HS-5 (cell line): ENCODE measurements at regions not wholly inside any gene's neighbourhood (a gene's known extent, or its start where the extent isn't known, plus 50 kb on each side); places are given as distances from the start of the nearest gene placed in this dataset.
"Not testable (repeated sequence)": the region's sequence is repeated elsewhere in the genome, so short reads cannot be mapped to it uniquely, and the experiment has no call there.

Experiments
- DNase-seq: peaks from one replicate; pipeline ENCODE4 v3.0.0-alpha.2; 2012; ENCODE audit warnings: low read depth

DNA sequence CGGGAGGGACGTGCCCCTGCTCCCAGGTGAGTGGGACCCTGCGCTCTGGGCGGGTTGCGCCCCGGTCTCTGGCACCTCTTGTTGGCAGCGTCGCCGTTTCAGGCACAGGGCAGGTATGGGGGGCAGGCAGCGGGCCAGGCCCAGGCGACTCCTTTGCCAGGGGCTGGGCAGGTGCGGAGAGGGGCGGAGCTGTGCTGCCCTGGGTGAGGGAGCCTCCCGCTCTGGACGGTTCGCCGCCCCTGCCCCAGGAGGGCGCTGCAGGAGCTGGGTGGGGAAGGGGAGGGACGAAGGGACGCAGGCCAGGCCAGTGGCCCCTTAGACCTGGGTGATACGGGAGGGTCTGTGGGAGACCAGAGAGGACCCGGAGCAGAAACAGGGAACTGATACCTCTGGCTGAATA lies 663.9 kb upstream of the DEFB115 start:
- DNase-seq, result no peak

DNA sequence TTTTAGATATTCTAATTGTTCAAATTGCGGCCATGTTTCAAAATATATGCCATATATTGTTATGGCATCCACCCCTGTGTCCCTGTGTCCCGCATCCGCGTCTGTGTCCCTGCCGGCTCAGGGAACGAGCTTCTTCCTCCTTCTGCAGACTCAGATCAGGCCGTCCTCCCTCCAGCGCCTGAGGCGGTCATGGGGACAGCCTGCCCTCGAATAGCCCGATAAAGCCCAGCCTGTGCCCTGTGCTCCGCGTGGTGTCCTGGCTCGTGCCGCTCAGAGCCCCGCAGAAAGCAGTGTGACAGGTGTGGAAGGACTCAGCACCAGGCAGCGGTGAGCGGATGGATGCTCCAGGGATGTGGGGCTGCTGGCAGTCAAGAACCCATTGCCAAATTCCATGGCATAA lies 663.4 kb upstream of the DEFB115 start:
- no peak for DNase-seq

DNA sequence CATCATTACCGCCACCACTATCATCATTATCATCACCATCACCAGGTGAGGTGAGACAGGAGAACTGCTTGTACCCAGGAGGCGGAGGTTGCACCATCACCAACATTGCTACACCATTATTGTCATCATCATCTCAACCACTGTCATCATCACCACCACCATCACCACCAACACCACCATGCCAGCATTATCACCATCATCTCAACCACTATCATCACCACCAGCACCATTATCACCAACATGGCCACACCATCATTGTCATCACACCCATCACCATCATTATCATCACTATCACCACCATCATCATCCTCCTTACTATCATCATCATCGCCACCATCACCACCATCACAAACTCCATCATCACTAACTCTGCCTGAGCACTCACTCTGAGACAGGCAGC lies 661.8 kb upstream of the DEFB115 start:
- no peak for DNase-seq

DNA sequence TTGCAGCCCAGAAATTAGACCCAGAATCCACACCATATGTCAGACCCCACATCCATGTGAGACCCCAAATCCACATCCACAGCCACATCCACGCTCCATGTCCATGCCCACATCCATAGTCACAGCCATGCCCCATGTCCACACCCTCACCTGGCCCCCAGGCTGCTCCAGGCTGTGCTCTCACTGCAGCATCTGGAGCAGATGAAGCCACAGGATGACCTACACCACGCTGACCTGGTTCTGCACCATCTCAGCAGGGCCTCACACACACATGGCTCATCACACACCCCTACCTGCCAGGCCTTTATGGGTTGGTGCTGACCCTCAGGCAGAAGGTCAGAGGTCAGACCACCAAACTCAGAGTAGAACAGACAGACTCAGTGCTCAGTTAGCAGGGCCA lies 660.0 kb upstream of the DEFB115 start:
- not testable (repeated sequence) for DNase-seq

DNA sequence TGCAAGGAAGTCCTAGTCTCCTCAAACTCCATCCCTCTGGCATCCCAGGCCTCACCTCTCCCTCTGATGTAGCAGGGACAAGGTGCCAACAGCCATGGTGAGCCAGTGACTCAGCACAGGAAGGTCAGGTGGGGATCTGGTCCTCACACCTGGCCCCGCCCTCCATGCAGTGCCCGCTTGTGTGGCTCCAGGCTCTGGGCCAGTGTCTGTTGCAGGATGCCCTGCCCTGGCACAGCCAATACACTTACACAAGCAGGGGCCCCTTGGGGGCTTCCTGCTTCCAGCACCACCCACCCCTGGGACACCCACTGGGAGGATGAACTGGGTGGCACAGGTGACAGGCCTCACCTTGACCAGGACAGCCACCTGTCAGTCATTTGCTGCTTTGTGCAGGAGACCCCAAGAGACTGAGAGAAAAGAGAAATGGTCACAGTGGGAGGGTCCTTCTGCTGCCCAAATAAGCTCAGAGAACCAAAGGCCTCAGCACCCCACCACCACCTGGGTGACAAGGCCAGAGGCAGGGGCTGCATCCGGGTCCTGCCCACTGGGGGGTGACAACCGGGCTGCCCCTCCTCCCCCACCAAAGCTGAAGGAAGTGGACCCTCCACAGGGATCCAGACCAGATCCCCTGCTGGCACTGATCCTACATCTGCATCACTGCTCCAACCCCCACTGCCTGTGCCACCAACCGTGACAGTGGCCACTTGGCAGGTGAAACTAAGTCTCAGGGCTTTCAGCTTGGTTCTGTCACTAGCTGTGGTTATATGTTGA lies 658.8 kb upstream of the DEFB115 start:
- no peak for DNase-seq

DNA sequence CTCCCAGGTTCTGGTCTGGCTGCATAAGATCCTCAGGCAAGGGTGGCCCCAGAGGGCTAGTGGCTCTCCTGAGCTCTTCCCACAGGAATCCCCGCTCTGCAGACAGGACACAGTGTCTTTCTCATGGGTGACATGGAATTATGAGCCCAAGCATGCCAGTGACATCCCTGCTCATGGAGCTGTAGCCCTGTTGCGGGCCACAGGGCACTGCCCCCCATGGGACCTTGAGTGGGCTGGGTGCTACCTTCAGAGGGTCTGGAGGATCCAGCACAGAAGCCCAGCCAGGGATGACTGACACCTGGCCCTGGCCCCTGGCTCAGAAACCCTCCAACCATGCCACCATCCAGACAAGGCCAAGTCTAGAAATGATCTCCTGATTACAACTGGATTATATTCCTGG lies 657.5 kb upstream of the DEFB115 start:
- DNase-seq, result no peak

DNA sequence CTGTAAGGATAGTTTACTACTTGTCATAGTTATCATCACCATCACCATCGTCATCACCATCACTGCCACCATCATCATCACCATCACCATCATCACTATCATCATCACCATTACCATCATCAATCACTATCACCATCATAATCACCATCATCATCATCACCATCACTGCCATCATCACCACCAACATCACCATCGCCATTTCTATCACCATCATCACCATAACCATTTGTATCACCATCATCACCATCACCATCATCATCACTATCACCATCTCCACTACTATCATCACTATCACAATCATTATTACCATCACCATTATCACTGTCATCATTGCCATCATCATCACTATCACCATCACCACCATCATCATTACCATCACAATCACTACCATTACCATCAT lies 655.5 kb upstream of the DEFB115 start:
- DNase-seq, result no peak

DNA sequence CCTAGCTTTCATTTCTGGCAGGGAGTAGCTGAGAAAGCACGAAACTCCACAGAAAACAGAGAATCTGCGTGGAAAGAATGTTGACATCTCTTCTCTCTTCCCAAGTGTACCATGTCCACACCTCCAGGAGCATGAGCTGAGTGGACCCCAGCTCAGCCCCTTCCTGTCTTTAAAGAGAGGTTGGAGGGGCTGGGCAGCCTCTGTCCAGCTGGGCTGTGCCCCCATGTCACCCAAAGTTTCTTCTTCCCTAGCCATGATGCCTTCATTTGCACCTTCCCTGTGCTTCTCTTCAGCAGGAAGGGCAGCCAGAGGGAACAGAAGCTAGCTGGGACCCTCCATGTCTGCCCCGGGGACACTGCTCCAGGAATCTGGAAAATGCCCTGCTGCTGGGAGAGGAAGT lies 655.0 kb upstream of the DEFB115 start:
- no peak for DNase-seq

DNA sequence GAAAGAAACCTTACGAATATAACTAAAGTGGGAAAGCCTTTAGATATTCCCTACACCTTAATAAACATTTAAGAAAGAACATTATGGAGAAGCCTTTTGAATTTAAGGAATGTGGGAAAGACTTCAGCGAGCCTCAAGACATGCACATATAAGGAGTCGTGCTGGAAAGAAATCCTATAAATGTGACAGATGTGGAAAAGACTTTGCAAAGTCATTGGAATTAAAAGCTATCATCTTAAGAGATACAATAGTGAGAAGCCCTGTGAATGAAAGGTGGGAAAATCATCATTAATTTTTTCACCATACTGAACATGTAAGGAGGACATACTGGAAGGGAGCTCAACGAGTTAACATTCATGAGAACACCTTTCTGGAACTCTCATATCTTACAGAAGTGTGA lies 650.5 kb upstream of the DEFB115 start:
- no peak for DNase-seq

DNA sequence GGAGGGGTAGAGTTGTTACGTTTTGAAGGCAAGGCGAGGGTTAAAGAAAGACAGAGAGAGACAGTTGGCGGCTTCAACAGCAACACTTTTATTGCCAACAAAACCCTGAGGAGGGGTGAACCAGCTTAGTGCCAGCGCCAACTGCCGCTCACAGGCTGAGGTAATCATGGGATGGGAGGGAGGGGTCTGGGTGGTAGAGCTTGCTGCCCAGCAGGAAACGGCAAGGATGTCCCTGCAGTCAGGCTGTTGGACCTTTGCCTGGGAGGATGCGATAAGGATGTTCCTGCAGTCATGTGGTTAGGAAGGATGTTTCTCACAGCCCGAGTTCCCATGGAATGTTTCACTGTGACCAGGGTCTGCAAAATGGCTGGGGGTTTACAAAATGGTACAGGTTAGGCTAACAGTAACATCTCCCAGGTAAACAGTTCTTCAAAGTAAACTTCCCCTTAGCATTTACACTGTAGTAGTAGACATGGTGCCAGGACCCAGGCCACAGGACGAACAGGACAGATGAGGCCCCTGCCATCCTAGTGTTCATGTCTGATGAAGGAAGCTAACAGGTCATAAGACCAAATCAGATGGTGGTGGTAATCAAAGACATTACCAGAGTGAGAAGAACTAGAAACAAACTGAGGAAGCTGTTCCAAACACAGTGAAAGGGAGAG lies 647.3 kb upstream of the DEFB115 start:
- DNase-seq, result no peak

DNA sequence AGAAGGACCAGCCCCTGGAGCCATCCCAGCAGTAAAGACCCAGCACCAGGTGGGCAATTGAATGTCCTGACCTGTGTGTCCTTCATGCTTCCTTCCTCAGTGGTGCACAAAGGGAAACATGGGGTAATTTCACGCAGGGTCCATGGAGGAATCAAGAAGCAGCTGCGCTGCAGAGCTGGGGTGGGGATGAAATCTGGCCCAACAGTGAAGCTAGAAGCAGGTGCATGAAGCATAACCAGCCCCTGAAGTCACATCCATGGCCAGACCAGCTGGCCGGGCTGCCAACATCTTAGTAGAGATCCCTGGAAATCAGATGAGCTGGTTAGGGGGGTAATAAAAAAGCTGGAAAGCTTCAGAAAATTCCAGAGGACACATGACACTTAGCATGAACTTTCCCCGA lies 646.7 kb upstream of the DEFB115 start:
- no peak for DNase-seq

DNA sequence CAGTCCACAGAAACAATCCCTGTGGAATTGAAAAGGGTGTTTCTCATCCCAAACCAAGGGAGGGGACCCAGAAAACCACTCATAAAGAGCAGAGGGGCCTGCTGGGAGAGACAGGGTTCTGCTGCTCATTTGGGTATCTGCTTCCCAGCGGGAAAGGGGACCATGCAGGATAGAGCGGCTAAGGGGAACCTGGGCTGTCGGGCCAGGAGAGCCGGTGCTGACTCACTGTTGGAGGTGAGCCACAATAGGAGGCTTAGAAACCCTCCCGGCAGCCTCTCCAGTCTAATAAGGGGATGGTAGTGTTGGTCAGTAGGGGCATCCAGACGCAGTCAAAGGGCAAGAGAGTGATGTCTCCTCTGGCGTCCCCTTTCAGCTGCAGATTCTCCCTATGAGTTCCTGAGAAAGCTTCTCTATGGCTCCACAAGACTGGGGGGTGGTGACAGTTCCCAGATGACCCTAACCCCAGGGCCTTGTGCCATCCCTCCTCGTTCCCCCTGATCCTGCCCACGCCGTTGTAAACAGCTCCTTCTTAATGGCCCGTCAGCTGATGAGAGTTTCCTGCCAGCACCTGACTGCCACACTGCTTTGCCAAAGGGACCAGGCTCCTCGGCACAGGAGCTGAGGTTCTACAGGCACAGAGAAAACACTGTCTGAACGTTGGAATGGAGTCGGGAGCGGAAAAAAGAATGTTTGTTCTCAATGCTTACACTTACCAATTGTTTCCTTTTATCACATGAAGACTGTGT lies 646.1 kb upstream of the DEFB115 start:
- DNase-seq, result no peak

DNA sequence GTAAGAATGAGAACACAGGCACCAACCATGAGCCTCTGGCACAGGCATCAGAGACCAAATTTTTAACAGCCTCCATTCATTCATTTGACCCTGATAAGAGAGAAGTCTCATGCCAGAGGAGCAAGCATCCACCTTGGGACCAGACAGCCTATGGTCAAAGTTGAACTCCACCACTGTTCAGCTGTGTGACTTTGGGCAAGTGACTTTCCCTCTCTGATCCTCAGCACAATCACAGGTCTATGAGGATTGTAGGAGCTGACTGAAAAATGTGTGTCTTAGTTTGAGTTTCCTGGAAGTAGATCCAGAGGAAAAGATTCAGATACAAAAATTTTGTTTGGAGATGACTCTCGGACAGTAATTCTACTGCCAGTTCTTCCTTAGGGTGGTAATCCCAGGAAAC lies 645.1 kb upstream of the DEFB115 start:
- DNase-seq, result no peak

DNA sequence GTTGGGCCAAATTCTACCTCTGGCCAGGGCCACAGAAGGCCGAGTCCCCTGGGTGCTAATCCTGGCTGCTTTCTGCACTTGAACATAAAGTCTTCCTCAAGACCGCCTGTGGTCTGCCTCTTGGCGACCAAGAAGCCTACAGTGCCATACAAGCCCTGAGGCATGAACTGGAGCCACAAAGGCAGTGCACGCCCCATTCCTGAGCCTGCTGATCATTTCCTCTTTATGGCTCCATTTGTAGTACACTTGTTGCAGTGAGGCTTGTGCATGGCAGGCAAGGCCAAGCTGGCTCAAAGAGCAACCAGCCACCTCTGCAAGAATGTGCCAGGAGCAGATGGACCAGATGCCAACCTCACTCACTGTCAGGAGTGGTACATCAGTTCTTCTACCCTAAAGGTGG lies 636.1 kb upstream of the DEFB115 start:
- DNase-seq, result not testable (repeated sequence)

DNA sequence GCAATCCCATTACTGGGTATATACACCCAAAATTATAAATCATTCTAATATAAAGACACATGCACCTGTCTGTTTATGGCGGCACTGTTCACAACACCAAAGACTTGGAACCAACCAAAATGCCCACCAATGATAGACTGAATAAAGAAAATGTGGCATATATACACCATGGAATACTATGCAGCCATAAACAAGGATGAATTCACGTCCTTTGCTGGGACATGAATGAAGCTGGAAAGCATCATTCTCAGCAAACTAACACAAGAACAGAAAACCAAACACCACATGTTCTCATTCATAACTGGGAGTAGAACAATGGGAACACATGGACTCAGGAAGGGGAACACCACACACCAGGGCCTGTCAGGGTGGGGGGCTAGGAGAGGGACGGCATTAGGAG lies 633.2 kb upstream of the DEFB115 start:
- not testable (repeated sequence) for DNase-seq

DNA sequence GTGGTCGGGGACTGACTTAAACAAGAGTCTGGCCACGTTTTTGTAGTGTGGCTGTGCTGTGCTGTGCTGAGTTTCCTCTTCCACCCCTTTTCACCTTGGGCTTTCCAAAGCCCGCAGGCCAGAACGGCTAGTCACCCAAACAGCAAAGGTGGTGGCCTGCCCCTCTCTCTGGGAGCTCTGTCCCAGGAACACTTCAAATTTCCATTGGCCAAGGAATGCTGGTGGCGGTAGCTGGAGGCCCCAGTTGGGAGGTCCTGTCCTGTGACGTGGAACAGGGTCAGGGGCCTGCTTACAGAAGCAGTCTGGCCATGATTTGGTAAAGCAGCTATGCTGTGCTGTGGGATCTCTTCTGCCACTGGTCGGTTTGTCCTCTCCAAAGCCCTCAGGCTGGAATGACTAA lies 628.1 kb upstream of the DEFB115 start:
- not testable (repeated sequence) for DNase-seq

DNA sequence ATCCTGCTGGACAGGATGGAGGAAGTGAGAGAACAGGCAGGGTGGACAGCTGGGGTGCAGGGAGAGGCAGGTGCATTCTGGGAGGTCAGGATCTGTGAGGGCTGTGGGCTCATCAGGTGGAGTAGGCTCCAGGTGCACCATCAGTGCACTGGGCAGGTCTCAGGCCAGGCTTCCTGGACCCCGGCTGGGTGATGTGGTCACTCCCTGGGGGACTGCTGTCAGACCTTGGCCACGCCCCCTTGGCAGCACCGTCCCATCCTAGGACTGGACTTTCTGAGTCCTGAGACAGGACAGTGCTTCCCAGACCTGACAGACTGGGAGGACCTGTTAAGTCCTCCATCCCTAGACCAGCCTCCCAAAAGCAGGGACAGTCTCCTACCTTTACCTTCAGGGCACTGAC lies 626.7 kb upstream of the DEFB115 start:
- DNase-seq, result no peak

DNA sequence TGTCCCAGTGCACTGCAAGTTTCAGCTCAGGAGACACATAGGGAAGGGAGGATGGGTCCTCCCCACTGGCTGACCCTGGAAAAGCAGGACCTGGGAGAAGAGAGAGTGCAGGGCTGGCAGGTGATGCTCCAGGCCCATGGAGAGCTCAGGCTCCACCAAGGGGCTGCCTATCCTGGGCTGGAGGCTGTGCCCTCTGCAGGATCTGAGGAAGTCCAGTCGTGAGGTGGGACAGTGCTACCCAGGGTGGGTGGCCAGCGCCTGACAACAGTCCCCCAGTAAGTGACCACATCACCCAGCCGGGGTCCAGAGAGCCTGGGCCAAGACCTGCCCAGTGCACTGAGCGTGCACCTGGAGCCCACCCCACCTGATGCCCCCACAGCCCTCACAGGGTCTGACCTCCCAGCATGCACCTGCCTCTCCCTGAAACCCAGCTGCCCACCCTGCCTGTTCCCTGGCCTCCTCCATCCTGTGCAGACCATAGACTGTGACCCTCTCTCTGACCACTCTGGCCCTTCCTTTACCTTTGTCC lies 626.1 kb upstream of the DEFB115 start:
- DNase-seq, result not testable (repeated sequence)

DNA sequence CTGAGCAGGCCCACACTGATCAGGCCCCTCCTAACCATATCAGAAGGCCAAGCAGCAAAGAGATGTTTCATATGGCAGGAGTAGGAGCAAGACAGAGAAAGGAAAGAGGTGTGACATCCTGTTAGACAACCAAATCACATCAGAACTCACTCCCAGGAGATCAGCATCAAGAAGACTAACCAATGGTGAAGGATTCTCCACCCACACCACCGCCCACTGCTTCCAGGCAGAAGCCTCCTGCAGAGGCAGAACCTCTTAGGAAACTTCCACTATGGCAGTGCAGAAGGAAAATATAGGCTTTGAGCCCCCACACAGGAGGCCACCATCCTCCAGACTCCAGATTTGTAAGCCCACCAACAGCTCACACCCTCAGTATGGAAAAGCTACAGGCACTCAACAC lies 624.7 kb upstream of the DEFB115 start:
- not testable (repeated sequence) for DNase-seq

DNA sequence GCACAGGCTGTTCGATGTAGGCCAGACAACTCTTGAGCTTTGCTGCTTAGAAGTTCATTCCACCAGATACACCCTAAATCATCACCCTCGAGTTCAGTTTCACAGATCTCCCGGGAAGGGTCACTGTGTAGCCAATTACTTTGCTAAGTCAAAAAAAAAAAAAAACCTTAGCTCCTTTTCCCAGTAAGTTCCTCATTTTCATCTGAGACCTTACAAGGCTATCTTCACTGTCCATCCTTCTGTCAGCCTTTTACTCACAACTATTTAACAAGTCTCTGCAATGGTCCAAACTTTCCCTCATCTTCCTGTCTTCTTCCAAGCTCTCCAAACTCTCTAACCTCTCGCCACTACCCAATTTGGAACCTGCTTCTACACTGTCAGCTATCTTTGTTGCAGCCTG lies 615.9 kb upstream of the DEFB115 start:
- DNase-seq, result not testable (repeated sequence)

DNA sequence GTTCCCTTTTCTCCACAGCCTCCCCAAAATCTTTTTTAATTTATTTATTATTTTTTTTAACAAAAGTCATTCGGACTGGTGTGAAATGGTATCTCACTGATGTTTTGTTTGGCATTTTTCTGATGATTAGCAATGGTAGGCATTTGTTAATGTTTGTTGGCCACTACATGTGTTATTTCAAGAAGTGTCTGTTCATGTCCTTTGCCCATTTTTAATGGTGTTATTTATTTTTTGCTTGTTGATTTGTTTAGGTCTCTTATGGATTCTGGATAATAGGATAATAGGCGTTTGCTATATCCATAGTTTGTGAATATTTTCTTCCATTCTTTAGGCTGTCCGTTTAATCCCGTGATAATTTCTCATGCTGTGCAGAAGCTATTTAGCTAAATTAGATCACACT lies 596.5 kb upstream of the DEFB115 start:
- not testable (repeated sequence) for DNase-seq

DNA sequence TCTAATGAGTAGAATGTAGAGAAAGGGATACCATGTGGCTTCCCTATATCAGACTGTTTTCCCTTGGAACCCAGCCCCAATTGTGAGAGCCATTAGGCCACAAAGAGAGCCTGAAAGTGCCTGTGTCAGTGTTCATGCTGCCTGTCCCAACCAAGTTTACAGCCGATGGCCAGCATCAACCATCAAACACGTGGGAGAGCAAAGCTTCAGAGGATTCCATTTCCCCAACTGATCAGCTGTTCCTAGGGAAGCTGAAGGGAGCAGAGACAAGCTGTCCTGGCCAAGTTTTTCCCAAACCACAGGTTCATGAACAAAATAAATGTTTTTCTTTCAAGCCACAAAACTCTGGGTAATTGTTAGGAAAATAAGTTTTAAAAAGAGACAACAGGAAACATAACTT lies 589.0 kb upstream of the DEFB115 start:
- DNase-seq, result not testable (repeated sequence)
